Activated CD4-positive, alpha-beta T cell treated with anti-CD3 and anti-CD28 coated beads, Interleukin-2, Interleukin-4, amounts not matched to agents 100 ng/mL and 50 ng/mL, durations not matched to agents 16 hours and 8 hours (primary cell): ENCODE measurements at regions not wholly inside any gene's neighbourhood (a gene's known extent, or its start where the extent isn't known, plus 50 kb on each side); places are given as distances from the start of the nearest gene placed in this dataset.
"Not testable (repeated sequence)": the region's sequence is repeated elsewhere in the genome, so short reads cannot be mapped to it uniquely, and the experiment has no call there.

Source experiments
- DNase-seq: peaks from one replicate; pipeline ENCODE4 v3.0.0-alpha.2; 2020; ENCODE audit warnings: low spot score

DNA sequence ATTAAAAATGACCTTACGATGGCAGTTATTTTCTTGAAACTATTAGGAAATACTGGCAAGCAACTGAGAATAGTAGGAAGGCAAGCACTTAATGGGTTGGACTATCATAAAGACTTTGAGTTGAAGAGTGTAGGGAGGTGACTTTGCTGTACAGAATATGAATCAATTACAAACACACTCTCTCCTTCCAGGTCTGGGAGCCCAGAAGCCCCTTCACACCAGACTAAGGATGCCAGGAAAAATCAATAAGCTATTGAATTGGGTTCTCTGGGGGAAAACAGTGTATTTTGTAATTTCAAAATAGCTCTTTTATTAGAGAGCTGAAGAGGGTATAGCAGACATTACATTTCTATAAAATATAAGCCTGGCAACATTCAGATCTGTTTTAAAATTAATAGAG, 736.4 kb downstream of the NOVA1 start:
- no peak for DNase-seq

- no peak for DNase-seq
Measured at GRCh38 chr14:25848601-25849000, 749.2 kb downstream of the NOVA1 start.

GRCh38 chr14:25846246-25846645, 751.6 kb downstream of the NOVA1 start:
- no peak for DNase-seq

- DNase-seq = no peak
Measured at GRCh38 chr14:25843481-25844470, 754.1 kb downstream of the NOVA1 start.

DNA sequence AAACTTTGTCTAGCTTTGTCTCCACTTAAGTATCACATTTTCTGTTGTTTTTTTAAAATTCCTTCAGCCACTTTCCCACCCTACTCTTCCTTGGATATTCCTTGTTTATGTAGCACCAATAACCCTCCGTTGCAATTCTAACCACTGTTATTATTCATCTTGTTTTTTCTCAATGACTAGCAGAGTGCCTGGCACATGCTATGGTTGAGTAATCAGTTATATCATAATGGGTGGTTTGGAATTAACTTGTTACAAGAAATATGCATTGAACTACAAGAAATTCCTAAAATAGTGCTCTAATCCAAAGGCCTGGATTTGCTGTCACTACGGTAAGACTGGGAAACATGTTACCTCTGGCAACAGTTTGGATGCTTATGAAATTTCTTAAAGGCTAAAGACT, 756.6 kb downstream of the NOVA1 start:
- DNase-seq = no peak

- no peak for DNase-seq
Measured at GRCh38 chr14:25837551-25837965, 760.3 kb downstream of the NOVA1 start.

- DNase-seq = no peak
Measured at GRCh38 chr14:25836636-25837035, 761.2 kb downstream of the NOVA1 start.

- no peak for DNase-seq
Measured at GRCh38 chr14:25833341-25834126, 764.3 kb downstream of the NOVA1 start.

- no peak for DNase-seq
Measured at GRCh38 chr14:25832585-25832984, 765.2 kb downstream of the NOVA1 start.

- DNase-seq = no peak
Measured at GRCh38 chr14:25828562-25828961, 769.3 kb downstream of the NOVA1 start.

GRCh38 chr14:25826105-25826504, 771.7 kb downstream of the NOVA1 start:
- no peak for DNase-seq

DNA sequence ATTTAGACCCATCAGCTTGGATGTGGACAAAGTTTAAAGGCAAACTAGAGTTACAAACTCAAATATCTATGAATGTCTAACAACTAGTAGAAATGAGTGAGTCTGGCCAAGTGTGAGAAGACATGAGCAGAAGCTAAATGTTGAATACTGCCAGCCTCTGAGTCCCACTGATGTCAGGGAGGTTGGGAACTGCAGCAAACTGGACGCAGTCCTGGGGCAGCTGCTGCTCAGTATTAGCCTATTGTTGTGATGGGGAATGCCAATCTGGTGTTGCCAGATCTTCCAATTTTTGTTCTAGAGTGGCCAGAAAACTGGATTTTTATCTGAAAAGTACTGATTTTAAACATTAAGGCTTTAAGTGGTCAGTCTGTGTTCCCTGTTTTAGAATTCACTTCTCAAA, 770.4 kb upstream of the STXBP6 start:
- no peak for DNase-seq

GRCh38 chr14:25814622-25815021, 764.7 kb upstream of the STXBP6 start:
- not testable (repeated sequence) for DNase-seq

DNA sequence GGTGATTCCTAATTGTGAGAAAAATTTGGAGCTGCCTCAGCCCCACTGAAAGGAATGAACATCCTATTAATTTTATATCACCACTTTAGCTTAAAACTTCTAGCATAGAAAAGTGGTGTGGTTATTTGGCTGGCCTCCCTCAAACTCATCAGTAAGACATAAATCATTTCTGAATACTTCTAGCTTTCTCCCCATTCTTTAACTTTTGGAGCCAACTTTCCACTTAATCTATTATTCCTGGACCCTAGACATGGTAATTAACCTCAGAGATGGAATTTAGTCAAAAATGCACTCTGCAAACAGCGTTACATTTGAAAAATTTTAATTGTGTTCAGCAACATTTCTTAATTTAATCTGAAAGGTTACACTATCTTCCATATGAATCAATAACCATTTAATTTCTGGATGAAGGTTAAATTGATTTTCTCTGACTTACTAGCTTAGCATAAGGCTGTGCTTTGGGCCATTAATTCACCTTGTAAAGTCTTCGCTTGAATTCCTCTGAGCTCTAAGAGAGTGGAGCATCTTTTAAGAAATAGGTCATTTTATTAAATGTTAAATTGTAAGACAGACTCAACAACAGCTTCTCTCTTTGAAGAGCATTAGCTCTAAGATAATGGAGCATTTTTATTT, 753.6 kb upstream of the STXBP6 start:
- no peak for DNase-seq

GRCh38 chr14:25800841-25801240, 750.9 kb upstream of the STXBP6 start:
- DNase-seq = no peak

- no peak for DNase-seq
Measured at GRCh38 chr14:25788252-25788651, 738.3 kb upstream of the STXBP6 start.

DNA sequence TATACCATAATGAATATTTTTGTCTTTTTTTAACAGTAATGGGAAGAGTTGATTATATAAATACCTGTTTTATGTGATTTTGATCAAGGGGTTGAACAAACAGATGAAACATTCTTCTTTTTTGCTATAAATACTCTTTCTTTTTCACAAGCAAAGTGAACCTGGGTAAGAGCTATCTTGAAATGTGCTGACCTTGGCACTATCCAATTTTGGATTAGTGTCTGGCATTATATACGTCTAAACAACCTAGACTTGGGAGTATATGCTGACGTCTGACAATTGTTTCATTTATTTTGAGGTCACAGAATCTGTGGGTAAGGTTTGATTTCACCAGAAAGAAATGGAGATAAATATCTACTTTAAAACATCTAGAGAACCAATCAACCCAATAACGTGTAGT, 716.0 kb upstream of the STXBP6 start:
- no peak for DNase-seq

DNA sequence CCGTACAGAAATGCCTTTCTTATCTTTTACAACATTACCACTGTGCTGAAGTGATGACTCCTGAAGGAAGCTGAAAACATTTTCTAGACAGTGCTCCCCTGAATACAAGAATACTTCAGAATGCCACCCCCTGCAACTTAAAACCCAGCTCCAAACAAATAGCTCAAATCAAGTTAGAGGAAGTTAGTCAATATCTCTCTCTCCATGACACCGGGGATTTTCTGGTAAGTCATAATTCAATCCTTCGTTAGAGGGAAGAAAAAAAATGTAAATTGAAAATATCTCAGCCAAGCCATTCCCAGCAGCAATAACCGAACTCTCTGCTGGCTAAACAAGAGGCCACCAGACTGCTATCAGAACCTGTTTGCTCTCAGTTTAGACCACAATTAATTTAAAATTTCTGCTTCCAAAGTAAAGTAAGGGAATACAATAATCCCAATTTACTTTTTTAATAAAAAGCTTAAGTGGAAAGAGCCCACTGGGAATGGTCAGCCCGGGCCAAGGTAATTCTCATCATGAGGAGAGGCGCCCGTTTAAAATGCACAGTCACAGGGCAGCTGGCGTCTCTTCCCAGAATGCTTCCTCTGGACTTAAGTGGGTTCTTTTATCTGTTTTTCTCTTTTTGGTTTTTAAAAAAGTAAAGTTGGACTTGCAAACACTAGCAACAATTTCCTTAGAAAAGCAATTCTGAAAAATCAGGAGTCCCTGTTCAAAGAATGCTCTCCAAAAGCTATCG, 710.1 kb upstream of the STXBP6 start:
- no peak for DNase-seq

- DNase-seq = no peak
Measured at GRCh38 chr14:25759256-25759655, 709.3 kb upstream of the STXBP6 start.

DNA sequence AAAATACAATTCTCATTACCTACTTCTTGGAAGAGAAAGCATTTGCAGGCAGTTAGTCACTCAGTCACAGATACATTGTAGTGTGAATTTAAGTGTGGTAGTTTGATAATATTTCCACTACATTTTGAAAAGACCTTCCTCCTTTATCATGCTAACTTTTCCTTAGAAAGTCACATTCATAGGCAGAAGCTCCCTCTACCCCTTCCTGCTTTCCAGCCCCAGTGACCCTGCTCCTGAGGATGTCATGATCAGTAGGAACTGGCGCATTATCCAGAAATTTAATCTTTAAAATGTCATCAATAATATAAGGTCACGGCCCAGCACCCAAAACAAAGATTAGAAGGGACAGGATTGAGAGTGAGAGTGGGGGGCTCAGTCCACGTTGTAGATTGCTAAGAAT, 707.4 kb upstream of the STXBP6 start:
- DNase-seq = no peak

DNA sequence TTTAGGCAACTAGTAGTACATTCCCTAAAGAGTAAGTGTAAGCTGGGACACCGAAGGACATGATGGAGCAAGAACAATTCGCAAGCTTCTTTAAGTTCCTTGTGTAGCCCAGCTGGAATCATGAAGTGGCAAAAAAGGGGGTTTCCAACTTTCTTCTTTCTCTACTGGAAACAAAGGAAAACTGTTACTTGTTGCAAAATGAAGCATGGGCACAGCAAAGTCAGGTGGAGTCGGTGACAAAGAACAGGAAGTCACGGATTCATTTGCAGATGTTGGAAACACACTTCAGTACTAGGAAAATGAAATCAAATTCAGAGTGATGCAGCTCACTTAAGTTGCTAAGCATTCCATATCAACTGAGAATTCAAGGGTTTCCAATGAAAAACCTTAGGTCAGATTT, 706.9 kb upstream of the STXBP6 start:
- no peak for DNase-seq

- DNase-seq = no peak
Measured at GRCh38 chr14:25753130-25753529, 703.2 kb upstream of the STXBP6 start.
